ENCODE measurements at regions not wholly inside any gene's neighbourhood (a gene's known extent, or its start where the extent isn't known, plus 50 kb on each side); places are given as distances from the start of the nearest gene placed in this dataset.
"Not testable (repeated sequence)": the region's sequence is repeated elsewhere in the genome, so short reads cannot be mapped to it uniquely, and the experiment has no call there.

DNA sequence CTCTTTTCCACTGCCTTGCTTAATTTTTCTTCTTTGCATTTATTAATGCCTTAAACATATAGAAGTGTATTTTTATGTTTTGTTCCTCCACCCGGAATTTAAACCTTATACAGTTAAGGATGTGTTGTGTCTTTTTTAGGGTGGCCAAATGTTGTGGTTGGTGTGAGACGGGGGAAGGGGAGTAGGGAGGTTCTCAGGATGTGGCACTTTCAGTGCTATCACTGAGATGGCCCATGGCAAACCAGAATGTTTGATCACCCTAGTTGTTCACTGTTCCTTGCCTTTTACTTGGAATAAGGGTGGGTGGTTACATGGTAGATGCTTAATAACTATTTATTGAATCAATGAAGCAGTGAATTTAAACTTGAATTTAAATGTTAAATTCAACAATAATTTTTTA, 216.0 kb upstream of the SLITRK1 start:
- no peak for DNase-seq

DNA sequence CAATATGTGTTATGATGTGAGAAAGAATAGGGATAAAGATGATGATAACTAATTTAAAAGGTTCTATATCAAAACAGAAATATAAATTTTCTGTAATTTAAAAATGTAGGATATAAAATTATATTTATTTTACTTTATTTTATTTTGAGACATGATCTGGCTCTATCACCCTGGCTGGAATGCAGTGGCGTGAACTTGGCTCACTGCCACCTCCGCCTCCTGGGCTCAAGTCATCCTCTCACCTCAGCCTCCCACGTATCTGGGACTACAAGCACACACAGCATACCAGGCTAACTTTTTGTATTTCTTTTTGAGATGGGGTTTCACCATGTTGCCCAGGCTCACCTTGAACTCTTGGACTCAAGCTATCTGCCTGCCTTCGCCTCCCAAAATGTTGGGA, 214.9 kb upstream of the SLITRK1 start:
- DNase-seq = no peak

DNA sequence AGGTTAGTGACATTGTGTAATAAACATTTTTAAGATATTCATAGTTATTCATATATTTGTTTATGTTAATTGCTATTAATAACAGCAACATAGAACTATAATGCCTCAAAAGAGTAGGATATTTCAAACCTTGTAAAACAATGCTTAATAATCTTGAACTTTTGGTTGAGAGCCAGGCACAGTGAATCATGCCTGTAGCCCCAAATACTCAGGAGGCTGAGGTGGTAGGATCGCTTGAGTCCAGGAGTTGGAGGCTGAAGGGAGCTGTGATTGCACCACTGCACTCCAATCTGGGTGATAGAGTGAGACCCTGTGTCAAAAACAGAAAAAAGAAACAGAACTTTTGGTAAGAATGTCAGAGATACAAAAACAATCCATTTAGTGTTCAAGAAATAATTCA, 213.9 kb upstream of the SLITRK1 start:
- no peak for DNase-seq

DNA sequence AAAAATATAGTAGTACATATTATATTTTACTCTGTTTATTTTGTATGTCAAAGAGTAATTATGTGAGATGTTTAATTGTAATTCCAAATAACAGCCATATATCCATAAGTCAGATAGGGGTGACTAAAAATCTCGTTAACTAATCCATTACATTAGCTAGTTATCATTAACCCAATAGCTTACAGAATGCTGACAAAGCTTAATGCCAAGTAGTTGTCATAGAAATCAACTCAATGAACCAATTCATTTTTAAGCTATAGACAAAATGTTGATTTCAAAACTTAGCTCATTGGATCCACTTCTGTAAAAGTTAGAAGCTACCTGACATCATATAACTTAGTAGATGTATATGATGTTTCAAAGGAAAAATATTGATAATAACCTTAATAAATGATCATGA, 206.7 kb upstream of the SLITRK1 start:
- DNase-seq = no peak

DNA sequence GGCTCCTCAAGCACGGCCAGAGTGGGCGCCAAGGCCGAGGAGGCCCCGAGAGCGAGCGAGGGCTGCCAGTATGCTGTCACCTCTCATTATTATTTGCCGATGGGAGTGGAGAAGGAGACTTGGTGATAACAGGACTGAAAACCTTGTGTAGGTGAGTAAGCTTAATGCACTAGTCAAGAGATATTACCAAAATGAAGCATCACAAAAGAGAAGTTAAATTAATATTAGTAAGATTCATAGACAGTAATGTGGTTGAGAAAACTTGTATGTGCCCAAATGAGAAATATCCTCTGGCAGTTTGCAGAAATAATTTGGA, 204.5 kb upstream of the SLITRK1 start:
- DNase-seq = no peak

DNA sequence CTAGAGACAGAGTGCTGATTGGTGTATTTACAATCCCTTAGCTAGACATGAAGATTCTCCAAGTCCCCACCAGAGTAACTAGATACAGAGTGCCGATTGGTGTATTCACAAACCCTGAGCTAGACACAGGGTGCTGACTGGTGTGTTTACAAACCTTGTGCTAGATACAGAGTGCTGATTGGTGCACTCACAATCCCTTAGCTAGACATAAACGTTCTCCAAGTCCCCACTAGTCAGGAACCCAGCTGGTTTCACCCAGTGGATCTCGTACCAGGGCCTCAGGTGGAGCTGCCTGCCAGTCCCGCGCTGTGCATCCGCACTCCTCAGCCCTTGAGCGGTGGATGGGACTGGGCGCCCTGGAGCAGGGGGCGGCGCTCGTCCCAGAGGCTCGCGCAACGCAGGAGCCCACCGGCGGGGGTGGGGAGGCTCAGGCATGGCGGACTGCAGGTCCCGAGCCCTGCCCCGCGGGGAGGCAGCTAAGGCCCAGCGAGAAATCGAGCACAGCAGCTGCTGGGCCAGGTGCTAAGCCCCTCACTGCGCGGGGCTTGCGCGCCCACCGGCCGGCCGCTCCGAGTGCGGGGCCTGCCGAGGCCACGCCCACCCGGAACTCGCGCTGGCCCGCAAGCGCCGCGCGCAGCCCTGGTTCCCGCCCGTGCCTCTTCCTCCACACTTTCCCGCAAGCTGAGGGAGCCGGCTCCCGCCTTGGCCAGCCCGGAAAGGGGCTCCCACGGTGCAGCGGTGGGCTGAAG, 204.0 kb upstream of the SLITRK1 start:
- not testable (repeated sequence) for DNase-seq

DNA sequence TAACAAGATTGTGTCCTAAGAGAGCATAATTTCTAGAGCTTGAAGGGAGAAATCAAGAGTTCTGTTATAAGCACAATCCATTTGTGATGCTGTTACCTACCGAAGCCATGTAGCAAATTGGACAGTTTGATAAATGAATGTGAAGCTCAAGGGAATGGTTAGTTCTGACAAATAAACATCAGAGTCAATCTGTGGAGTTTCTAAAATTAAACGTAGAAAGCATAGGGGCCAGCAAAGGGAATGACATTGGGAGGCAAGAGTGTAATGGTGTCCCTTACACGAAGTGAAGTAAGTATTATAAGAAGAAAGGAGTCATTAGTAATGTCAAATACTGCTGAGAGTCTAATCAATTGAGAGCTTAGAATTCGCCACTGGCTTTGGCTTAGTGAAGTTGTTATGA, 200.2 kb upstream of the SLITRK1 start:
- DNase-seq = no peak

DNA sequence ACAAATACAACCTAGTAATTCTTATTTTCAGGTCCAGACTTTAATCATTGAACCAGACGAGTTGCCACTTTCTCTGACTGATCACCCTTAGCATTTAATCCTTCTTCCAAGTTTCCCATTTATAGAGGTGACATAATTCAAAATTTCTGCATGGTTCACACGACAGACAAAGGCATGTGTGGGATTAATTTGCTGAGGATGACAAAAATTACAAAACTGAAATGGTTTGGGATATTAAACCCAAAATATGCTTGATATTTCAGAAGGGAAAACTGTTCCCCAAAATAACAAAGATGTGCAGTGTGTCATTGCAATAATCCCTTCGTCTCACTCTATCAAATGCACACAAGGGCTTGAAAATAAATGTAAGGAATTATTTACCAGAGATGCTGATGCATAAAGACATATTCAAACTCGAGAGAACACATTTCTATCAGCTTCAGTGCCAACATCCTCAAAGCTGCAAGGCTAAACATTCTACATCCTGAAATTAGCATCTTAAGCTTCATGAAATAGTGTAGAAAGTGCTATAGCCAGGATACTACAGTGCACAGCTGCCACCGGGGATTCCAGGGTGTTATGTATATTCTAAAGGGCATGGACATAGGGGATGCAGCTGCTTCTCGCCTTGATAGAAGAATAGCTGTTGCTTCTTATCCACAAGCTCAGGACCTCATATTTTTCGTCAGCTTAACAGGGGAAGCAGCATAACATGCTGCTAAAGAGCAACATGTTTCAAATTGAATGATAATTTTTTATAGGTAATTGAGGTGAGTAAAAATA, 198.7 kb upstream of the SLITRK1 start:
- DNase-seq = no peak

DNA sequence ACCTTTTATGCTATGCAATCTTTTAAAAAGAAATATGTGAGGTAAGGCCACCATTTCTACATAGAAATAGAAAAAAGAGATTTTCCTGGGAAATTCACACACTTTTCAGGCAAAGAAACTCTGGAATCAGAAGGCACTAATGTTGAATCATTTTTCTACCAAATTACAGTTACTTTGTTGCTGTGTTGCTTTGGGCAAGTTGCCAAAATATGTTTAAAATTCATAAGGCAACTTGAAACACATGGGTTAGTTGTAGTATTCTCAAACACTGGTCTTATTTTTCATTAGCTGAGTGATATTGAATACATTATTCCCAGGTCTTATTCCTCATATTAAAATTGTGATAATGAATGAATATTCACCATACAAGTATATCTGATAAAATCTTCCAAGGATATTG, 195.0 kb upstream of the SLITRK1 start:
- DNase-seq = no peak

DNA sequence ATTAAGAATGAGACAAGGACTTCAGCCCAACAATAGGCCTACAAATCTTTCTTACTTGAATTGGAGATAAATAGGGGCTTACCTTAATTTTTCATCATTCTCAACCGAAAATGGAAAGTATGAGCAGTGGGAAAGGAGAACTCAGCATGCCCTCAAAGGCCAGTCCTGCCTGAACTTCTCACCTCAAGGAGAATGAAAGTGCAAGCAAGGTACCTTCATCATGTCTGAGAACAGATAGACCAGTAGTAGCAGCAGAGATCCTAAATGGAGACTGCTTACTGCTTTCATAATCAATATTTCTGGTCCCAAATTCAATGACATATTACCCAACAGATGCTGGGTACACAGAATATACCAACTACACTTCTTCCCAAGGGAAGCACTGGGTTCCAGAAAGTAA, 194.0 kb upstream of the SLITRK1 start:
- DNase-seq = no peak

DNA sequence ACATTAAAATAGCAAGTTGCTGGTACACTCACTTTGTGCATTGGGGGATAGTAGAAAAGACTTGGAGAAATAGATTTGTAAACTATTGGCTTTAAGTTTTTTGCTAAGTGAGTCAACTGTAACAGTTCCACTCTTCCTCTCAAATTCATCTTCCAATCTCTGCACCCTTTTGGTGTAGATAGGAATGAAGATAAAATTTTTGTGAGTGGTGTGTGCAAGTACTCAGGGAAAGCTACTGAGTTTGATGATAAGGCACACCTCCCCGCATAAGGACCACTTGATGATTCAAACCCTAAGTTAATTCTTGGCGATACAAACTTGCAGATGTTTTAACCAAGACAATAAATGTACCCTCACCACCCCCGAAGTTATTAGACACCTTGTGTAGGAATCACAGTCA, 168.3 kb upstream of the SLITRK1 start:
- no peak for DNase-seq

DNA sequence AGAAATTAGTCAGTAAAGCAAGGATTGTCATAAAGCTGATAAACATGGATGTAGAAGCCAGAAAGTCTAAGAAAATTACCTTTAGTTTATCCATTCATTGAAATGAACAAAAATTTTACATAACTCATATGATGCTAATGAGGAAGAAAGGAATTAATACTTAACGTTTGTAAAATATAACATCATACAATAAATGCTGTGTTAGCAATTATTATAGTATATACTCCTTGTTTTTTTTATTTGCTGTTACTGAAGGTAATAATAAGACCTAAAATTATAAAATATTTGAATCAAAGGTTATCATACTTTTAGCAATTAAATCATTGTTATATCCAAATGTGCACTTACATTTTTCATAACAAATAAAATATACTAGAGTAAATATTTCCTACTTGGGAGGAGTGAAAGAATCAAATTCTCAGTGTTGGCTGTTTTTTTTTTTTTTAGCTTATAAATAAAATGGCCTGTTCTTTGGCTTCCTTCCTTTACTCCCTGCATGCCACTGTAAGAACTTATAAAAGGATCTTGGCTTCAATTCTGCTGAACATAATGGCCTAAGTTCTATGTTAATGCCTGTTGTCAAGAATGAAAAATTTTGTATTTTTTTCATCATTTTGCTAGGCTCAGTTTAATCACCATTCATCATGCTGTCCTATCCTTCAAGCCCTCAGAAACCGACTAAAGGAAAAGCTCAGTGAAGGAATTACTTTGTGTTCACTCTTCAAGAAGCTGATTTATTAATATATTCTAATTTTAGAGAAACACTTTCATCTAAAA, 167.4 kb upstream of the SLITRK1 start:
- no peak for DNase-seq

DNA sequence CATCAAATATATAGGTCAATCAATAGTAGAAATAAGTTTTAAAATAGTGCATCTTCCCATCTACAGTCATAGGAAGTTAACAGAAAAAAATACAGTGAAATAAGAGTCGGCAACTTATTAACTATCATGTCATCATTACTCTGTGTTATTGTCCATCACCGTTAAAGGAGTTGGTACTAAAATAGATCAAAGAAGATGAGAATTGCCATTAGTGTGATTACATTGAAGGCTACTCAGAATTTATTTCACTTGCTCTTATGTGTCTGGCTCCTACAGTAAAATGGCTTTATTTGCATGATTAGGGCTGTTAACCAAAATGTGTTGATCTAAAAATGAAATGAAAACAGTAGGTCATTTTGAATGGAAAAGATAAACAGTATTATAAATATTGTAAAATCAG, 162.5 kb upstream of the SLITRK1 start:
- no peak for DNase-seq

DNA sequence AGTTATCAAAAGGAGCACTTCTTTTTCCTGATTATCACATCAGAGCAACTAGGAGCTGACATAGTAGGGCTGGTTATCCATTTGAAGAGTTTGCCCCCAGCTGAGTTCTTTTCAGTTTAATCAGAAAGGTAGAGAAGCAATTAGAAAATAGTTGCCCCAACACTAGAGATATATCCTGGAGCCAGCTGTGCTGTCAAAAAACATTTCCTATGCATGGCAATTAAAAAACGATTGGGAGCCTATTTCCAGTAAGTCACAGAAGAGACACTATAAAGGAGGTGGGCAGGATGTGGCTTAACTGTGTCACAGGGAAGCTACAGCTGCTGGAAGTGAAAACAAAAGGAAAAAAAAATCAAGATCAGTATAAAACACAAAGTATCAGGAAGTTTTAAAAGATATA, 155.7 kb upstream of the SLITRK1 start:
- peak; percentile 43 for DNase-seq

DNA sequence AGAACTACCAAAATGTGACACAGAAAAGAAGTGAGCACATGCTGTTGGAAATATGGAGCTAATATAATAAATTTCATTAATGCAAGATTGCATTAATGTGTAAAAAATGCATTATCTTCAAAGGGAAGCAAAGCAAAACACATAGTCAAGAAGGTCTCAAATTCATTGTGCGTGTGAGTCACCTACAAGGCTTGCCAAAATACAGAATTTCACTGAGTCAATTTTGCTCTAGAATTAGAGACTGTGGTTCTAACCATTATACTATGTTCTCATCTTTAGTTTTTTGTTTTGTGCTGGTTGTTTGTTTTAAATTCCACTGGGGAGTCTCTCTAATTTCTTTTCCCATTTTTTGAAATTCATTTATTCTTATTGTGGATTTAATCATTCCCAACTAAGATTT, 149.8 kb upstream of the SLITRK1 start:
- DNase-seq = no peak

DNA sequence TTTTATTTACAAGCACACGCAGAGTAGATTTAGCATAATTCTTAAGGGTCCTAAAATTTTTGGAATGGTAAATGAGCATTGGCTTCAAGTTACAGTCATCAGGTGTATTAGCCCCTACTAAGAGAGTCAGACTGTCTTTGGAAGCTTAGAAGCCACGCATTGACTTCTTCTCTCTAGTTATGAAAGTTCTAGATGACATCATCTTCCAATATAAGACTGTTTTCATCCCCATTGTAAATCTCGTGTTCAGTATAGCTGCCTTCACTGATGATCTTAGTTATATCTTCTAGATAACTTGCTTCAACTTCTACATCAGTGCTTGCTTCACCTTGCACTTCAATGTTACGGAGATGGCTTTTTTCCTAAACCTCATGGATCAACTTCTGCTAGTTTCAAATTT, 148.8 kb upstream of the SLITRK1 start:
- DNase-seq = no peak

DNA sequence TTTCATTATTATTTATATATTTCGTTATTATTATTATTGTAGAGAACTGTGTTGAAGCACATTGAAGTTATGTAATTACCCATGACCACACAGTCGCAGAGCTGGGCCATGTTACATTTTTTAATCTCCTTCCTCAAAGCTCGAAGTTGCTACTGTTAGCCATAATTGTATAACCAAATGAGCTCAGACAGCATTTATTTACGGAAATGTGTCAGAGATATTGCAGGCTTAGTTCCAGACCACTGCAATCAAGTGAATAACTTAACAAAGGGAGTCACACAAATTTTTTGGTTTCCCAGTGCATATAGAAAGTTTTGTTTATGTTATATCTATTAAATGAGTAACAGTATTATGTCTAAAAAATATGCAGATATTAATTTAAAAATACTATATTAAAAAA, 147.1 kb upstream of the SLITRK1 start:
- DNase-seq = no peak

DNA sequence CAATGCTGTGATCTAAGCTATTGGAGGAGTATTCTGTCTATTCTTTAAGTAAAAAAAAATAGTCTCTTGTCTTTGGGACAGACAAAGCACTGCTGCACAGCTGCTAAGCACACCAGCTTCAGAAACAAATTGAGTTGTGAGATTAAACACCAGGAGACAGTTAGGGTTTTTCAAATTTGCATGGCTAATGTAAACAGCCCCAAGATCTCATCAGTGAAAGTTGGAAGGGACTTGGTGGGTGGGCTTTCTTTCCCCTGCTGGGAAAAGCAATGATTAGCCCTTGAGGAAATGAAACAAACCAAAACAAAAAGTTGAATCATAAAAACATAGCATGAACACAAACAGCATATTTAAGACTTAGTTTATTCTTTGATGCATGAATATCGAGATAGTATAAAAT, 143.6 kb upstream of the SLITRK1 start:
- peak; percentile 5 for DNase-seq

DNA sequence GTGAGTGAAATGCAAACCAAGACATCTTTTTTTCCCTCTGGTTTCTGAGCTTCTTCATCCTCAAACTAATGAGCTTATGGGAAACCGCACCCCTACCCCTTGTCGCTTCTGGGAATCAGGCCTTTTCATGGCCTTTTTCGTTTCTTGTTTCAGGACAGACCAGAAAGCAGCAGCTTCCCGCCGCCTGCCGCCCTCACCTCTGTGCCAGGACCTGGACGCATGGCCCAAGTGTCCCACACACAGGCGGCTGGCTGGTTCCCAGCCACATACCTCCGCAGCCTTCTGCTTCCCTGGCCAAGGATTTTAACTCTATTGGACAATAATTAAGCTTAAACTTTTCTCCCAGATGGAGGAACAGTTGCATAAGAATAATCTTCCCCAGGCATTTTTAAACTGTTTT, 114.1 kb upstream of the SLITRK1 start:
- DNase-seq = no peak

DNA sequence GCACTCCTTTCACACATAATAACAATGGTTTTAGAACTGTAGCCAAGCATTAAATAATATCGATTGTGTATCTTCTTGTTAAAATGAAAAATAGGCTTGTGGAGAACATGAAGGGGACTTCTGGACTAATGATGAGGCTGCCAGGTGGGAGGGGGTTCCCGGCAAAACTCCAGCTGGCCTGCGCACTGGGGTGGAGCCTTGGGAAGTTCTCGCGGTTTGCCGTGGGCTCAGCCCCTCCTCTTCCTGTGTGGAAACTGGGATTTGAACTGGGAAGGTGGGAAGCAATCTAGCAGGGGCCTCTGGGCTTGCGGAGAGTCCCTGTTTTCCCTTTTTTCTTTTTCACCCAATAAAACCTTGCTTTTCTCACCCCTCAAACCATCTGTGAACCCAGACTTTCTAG, 113.7 kb upstream of the SLITRK1 start:
- no peak for DNase-seq

DNA sequence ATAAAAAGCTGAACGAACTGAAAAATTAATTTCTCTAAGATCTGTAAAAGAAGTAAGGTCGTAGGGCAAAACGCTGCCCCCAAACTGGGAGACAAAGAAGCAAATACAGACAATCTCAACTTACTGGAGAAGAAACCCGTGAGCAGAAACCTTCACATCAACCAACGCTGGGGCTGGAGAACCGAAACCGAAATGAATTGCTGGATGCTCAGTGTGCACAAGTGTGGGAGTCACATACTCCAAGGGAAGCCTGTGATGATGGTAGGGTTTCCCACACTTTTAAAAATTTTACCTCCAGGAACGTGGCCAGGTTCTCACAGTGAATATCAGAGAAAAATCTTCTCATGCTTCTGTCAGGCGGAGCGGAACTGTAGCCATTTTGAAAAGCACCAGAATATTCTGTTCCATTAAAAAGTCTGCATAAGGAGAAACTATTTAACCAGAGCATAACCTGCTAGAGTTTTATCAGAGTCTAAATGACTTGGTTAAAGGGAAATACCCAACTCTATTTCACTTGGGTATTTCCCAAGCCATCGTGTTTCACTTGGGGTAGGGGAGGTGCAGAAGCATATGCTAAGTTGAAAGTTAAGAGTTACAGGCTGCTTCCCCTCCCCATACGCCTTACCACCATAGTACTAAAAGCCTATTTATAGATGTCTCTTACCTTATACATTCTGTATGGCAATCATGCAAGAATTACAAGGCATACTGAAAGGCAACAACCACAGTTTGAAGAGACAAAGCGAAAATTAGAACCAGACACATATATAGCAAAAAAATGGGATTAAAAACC, 110.5 kb upstream of the SLITRK1 start:
- no peak for DNase-seq

DNA sequence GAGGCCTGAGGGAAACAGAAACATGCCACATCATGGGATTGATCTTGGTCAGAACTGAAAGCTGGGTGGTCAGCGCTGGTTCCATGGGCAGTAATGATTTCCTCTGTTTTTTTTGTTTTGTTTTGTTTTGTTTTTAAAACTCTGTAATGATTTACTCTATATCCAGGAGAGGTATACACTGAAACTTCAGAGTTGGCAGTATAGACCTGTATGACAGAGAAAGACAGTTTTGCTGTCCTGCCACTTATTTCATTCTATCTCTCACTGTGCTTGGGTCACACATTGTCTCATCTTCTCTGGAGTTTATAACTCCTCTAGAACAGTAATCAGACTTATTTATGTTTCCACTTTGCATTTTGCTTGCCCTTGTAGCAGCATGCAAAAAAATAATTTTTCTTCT, 105.1 kb upstream of the SLITRK1 start:
- no peak for DNase-seq

DNA sequence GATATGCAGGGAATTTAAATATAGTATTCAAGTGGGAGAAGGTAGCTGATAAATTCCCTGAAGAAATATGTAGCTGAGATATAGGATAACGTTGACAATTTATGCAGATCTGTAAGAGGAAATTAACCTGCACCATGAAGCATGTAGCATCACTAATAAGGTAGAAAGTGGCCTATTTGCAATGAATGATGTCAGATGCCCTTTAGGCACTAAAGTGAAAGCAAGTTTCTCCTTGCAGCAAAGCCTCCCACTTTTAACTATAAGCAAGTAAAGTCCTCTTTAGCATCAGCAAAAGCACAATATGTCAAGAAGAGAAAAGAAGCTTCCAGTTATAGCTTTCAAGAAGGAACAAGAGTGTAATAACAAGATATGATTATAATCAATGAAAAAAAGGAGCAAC, 102.5 kb upstream of the SLITRK1 start:
- no peak for DNase-seq
